Putamen (tissue), 1 donor: ENCODE measurements at regions not wholly inside any gene's neighbourhood (a gene's known extent, or its start where the extent isn't known, plus 50 kb on each side); places are given as distances from the start of the nearest gene placed in this dataset.
"Not testable (repeated sequence)": the region's sequence is repeated elsewhere in the genome, so short reads cannot be mapped to it uniquely, and the experiment has no call there.

ENCODE experiments used
- DNase-seq: peaks from one replicate; pipeline ENCODE4 v3.0.0-alpha.2; 2016; ENCODE audit warnings: low spot score

DNA sequence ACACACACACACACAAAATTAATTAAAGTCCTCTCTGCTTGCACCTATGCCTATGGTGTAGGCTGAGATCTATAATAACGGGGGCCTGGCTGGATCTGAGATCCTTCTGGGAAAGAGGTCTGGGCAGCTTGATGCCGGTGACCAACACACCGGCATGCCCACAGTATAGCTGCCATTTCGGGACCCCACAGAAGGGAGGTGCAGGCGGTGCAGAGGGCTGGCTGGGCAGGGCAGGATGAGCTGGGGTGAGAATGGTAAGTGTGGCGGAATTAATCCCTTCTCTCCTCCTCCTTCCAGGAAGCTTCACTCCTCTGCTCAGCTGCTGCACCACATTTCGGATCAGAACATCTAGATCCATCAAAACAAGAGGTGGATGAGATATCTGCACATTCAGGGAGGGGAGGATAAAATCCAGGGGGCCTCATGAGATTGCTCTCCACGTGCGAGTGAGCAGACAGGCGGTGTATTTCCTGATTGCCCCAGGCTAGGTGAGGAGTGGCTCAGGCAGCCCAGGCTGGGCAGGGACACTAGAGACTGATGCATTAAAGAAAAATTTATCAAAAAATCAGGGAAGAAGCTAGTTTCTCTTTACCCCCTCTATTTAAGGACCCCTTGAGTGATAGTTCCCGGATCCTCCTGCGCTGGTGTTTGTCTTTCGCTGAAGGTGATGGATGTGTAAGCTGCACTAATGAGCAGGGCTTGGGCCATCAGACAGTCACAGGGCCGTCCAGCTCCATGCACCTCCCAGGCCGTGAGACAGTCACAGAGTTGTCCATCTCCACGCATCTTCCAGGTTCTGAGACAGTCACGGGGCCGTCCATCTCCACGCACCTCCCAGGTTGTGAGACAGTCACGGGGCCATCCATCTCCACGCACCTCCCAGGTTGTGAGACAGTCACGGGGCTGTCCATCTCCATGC is 449.9 kb downstream of the PTPRU start:
- no peak for DNase-seq

DNA sequence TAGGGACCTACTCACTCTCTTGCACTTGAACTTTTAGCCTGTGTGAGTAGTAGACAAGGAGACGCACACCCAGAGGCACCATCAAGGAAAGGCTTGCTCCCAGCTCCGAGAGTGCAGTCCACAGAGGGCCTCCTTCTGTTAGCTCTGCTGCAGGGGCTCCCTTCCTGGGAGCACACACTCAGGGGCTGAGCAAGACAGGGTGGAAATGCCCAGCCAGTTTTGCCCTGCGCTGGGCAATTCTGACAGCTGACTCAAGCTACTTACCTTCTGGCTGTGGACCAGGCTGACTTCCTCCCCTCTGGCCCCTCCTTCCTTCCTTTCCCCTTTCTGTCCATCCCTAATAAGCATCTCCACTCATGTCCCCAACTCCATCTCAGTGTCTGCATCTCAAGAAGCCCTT is 449.1 kb downstream of the PTPRU start:
- DNase-seq = no peak

DNA sequence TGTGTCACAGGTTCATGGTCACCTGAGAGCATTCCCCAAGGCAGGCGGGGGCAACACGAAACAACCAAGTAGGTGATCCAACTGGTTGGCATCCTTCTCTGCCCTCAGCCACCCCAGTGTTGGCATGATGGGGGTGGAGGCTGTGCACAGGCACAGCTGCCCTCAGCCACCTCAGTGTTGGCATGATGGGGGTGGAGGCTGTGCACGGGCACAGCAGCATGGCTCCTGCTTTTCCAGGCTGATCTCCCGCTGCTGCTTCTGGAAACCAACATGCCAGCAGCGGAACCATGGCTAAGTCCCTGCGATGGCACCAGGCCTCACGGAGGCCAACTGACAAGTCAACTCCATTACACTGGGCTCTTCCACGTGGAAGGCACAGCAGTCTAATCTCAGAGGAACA is 447.8 kb downstream of the PTPRU start:
- DNase-seq = no peak

GRCh38 chr1:29683472-29683871 is 447.1 kb downstream of the PTPRU start:
- no peak for DNase-seq

DNA sequence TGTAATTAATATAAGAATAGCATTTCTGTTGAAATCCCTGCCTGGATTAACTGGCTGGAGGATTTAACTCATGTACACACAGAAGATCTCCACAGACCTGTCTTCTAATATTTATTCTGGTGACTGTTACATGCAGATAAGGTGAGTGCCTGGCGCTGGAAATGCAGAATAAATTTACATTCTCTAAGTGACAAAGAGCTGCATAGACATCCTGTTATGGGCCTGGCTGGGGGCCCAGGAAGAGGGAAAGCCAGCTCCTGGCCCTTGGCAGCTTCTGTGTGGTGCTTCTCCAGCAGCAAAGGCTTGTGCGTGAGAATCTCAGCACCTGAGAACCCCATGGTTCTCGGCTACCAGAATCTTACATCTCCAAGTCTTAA is 446.6 kb downstream of the PTPRU start:
- DNase-seq = no peak

DNA sequence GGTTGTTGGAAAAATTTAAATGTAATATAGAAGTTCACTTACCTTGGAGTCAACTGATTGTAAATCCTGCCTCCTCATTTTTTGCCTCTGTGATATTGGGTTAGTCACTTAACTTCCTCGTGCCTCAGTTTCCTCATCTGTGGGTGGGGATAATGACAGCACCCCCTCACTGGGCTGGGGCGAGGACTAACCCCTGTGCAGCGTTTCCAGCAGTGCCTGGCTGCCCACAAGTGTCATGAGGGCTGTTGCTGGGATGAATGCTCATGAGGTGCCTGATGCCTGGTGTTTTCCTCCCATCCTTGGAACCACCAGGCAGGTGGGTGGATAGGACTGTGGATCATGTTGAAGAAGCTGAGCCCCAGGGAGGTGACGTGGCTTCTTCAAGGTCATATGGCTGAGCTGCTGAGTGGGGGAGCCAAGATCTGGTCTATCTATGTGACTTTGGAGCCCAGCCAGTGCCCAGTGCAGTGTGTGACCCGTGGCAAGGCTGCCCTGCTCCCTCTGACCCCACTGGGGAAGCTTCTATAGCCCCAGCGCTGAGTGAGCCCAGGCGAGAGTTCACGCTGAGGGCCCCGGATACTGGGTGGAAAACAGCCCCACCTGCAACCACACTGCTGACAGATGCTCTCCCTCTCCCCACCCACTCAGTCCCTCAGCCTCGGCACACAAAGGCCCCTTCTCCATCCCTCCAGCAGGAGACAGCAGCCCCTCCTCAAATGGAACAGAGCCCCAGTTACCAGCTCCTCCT is 446.0 kb downstream of the PTPRU start:
- DNase-seq = no peak

GRCh38 chr1:29681416-29681815 is 445.1 kb downstream of the PTPRU start:
- not testable (repeated sequence) for DNase-seq

DNA sequence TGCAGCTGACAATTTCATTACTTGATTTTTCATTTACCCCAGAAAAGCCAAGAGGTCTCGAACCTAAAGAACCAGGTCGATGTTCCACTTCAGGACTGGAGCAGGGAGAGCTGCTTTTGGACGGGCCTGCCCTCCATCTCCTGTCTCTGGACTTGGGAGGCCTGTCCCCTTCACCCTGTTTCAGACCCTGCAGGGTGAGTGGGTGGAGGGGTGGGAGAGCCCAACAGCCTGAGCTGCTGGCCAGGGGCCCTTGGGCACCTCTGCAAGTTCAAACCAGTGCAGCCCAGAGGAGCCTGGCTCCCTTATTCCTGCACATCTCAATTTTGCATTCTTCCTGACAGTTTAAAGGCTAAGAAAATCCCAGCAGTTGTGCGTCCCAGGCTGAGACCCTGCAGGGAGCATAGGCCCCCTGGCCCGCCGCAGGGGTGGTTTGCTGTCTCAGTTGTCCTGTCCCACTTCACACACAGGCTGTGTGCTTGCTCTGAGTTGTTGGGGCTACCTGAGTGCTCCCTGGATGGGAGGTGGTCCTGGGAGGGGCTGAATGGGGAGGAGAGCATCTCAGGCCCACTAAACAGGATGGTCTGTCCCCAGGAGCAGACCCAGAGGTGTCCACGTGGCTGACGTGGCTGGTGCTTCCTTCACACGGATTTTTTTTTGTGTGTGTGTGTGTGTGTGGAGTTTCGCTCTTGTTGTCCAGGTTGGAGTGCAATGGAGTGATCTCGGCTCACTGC is 443.7 kb downstream of the PTPRU start:
- DNase-seq = no peak

- no peak for DNase-seq
Observed at GRCh38 chr1:29679316-29679715, 443.0 kb downstream of the PTPRU start.

DNA sequence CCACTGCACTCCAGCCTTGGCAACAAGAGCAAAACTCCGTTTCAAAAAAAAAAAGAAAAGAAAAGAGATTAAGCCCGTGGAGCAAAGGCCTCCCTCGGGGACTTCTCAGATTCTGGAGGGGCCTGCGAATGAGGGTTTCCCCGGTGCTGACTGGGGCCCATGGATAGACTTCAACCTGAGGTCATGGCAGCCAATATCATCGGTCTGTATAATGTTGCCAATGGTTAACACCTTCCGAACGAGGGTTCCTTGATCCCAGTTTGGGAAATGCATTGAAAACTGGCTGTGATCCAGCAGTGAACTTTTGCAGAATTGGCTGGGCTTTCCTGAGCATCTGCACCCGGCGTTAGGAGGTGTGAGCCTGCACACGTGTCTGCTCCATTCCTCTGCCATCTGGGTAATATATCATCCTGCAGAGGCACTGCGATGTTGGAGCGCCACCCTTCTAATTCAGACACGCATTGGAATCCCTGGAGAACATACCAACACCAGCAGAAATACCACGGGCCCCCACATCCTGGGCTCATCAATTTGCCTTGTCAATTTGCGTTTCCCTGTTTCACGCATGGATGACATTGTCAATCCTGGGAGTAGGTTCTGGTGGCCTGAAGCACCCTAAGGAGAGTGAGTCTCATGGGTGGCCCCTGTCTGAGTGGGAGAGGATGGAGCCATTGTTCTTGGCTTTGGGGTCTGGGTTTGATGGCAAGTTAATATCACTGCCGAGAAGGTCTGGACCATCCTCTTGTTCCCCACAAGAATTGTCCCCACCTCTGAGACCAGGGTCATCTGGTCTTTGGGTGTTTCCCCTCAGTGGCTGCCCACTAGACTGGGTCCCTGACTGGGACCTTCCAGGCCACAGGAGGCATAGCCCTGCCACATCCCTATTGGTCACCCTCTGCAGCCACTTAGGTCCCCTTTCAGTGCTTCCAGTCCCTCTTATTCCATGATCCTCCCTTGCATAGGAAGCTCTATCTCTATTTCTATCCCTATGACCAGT is 441.0 kb downstream of the PTPRU start:
- DNase-seq = no peak

GRCh38 chr1:29676496-29676895 is 440.2 kb downstream of the PTPRU start:
- no peak for DNase-seq

DNA sequence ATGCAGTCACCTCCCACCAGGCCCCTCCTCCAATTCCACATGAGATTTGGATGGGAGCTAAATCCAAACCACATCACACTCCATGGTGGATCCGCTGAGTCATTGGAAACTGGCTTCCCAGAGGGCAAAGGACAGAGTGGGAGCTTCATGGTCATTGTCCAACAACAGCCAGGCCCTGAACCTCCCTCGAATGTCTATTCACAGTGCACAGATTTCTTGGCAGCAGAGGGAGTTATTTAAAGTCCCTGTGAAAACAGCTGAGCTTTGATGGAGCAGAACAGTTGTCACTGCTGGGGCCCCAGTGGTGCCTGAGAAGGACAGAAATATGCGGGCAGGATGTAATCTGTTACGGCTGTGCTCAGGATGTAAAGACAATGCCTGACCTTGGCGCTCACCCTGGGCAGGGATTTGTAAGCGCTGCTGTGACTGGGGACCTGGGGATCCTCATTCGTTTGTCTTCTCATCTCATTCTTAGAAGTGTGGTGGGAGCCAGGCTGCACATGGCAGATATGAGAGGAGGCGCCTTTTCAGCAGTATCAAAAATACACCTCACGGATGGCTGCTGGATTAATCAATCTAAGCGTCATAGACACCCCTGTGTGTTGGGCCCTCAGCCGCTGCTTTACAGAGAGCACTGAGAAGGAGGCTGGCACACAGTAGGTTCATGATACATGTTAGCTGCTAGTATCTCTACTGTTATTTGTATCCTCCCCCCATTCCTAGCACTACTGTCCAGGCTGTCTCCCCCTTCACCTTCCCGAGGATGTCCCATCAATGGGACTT is 439.4 kb downstream of the PTPRU start:
- DNase-seq = no peak

- no peak for DNase-seq
Observed at GRCh38 chr1:29674627-29675326, 438.5 kb downstream of the PTPRU start.

DNA sequence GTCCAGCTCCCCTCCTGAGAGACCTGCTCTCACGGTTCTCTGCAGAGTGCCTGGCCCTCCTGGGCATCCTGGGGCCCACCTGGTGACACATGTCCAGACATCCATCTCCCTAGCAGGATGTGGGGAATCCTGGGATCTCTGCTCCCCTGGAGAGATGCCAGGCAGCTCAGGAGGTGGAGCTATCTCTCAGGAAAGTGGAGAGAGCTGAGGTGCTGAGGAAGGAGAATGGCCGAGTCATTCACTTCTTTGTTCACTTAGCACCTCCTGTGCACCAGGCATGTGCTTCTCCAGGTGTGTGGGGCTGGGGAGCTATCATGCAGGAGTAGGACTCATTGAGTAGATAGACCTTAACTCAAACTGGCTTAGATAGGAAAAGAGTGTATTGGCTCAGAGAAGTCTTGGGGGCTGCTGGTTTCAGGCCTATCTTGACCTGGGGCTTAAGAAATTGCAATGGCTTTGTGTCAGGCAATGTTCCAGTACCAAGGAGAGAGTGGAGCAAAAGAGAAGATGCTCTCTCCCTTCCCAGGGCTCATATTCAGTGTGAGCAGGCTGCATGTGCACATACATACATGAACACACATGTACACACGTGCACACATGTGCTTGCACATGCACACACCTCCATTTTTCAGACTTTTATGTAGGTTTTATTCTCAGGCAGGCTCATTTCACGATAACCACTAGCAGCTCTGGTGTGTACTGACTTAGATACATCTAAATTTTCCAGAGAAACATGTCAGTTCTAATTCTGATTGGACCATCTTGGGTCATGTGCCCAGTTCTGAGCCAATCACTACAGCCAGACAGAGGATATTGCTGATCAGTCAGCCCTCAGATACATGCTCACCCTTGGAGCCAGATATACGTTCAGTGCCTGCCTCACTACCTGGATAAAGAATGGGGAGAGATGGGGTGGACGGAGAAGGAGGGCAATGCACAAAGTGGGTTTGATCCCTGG is 437.6 kb downstream of the PTPRU start:
- no peak for DNase-seq

DNA sequence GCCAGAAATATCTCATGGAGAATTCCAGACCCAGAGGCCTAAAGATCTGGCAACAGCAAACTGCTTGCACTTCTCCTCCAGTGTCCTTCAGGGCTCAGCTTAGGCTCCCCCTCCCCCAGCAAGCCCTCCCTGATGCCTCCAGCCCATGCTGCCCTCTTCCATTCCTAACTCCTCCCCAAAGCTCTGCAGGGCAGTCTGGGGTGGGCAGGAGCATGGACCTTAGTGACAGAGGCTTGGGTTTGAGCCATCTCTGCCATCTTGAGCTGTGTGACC is 436.8 kb downstream of the PTPRU start:
- DNase-seq = no peak

- DNase-seq = no peak
Observed at GRCh38 chr1:29672416-29673227, 436.3 kb downstream of the PTPRU start.

GRCh38 chr1:29671446-29672356 is 435.4 kb downstream of the PTPRU start:
- no peak for DNase-seq
